SU-DHL-6 (cell line): ENCODE measurements at regions not wholly inside any gene's neighbourhood (a gene's known extent, or its start where the extent isn't known, plus 50 kb on each side); places are given as distances from the start of the nearest gene placed in this dataset.

Experiments
- CTCF ChIP-seq: fragments of 200-600 bp; sonication (generic); IDR thresholded peaks from one replicate; pipeline ENCODE4 v1.5.1; 2017; ENCODE audit warnings: antibody characterized with exemption, mild to moderate bottlenecking, low read length, moderate library complexity; ENCODE audit not compliant: insufficient read depth, poor library complexity, severe bottlenecking
- EZH2phosphoT487 ChIP-seq: fragments of 200-600 bp; sonication (generic), shearing (Covaris generic); conservative IDR thresholded peaks from 2 replicates; pipeline ENCODE4 v1.6.1; 2018; ENCODE audit warnings: mild to moderate bottlenecking, antibody characterized with exemption, low read length, moderate library complexity, mixed read lengths

- TF ChIP-seq CTCF (no peak), EZH2phosphoT487 (no peak)
These were observed 233.6 kb downstream of the TPBG start for GRCh38 chr6:82597201-82597600.
